B cell (primary cell): ENCODE measurements at regions not wholly inside any gene's neighbourhood (a gene's known extent, or its start where the extent isn't known, plus 50 kb on each side); places are given as distances from the start of the nearest gene placed in this dataset.

ENCODE experiments used
- ATAC-seq: fragments of 200-7000 bp; cut with Tn5 transposase; one replicate; pipeline ENCODE4 v1.10.0; 2021; ENCODE audit warnings: low read depth, mild to moderate bottlenecking, moderate number of reproducible peaks, moderate library complexity
- CTCF ChIA-PET: fragments of 350-600 bp; sonication (Branson Sonifier 250); formaldehyde crosslinking; loops from one replicate; lab custom pipeline; 2021; ENCODE audit warnings: antibody characterized with exemption, inconsistent platforms; lab: Charles Lee
- POLR2A ChIA-PET: fragments of 350-600 bp; sonication (Branson Sonifier 250); formaldehyde crosslinking; loops from one replicate; lab custom pipeline; 2021; ENCODE audit warnings: antibody characterized with exemption; lab: Charles Lee
- DNase-seq: peaks from one replicate; pipeline ENCODE4 v3.0.0; 2013
- H2AFZ ChIP-seq: 2 replicates; pipeline ENCODE4 v1.6.1; 2012; ENCODE audit warnings: mild to moderate bottlenecking, low read depth, low read length; ENCODE audit not compliant: insufficient read depth, poor library complexity, severe bottlenecking
- H3K27ac ChIP-seq, 2 donors: 1 replicate in 1 of 2; 2 replicates in 1 of 2; pipeline ENCODE4 v1.5.1; 2012 to 2013; ENCODE audit warnings: low read length in 2 of 2, mild to moderate bottlenecking in 2 of 2, moderate library complexity in 1 of 2
- H3K27me3 ChIP-seq, 4 experiments: fragments of 200-600 bp in 1 of 4; sonication (generic) in 1 of 4; replicated peaks in 1 of 4; 1 replicate in 2 of 4; 2 replicates in 2 of 4; pipeline versions ENCODE4 v1.6.1 to v1.7.0; 2013 to 2016; ENCODE audit warnings: low read length in 3 of 4, mild to moderate bottlenecking in 2 of 4, mixed read lengths in 1 of 4, moderate library complexity in 1 of 4; ENCODE audit not compliant: insufficient read depth in 4 of 4, control insufficient read depth in 3 of 4; ENCODE audit errors: control extremely low read depth in 1 of 4
- H3K36me3 ChIP-seq, 2 experiments: replicated peaks in 1 of 2; 1 replicate in 1 of 2; 2 replicates in 1 of 2; pipeline versions ENCODE4 v1.6.1 to v1.7.1; 2013; ENCODE audit warnings: low read length in 1 of 2; ENCODE audit not compliant: insufficient read depth in 2 of 2, control insufficient read depth in 1 of 2; ENCODE audit errors: control extremely low read depth in 1 of 2, extremely low read depth in 1 of 2
- H3K4me1 ChIP-seq, 2 donors: fragments of 200-600 bp in 1 of 2; sonication (generic) in 1 of 2; 1 replicate in 1 of 2; 2 replicates in 1 of 2; pipeline versions ENCODE4 v1.5.1 to v1.6.1; 2013 to 2017; ENCODE audit warnings: low read length in 2 of 2; ENCODE audit not compliant: control insufficient read depth in 2 of 2, insufficient read depth in 2 of 2
- H3K4me2 ChIP-seq: replicated peaks from 2 replicates; pipeline ENCODE3; 2012; ENCODE audit warnings: mild to moderate bottlenecking, low read depth, low read length; ENCODE audit not compliant: poor library complexity, severe bottlenecking
- H3K4me3 ChIP-seq, 5 experiments: fragments of 200-600 bp in 1 of 5; sonication (generic) in 1 of 5; 1 replicate in 3 of 5; 2 replicates in 2 of 5; pipeline versions ENCODE4 v1.5.1 to v1.7.0; 2011 to 2016; ENCODE audit warnings: low read length in 4 of 5, mild to moderate bottlenecking in 4 of 5, low read depth in 2 of 5, control low read depth in 1 of 5, moderate library complexity in 1 of 5; ENCODE audit not compliant: insufficient read depth in 1 of 5; ENCODE audit errors: control extremely low read depth in 1 of 5, extremely low read depth in 1 of 5
- H3K79me2 ChIP-seq: fragments of 200-600 bp; sonication (generic); one replicate; pipeline ENCODE4 v1.6.0; 2016; ENCODE audit warnings: low read length; ENCODE audit not compliant: control insufficient read depth, insufficient read depth
- H3K9ac ChIP-seq: fragments of 200-600 bp; sonication (generic); 2 replicates; pipeline ENCODE4 v1.6.1; 2017; ENCODE audit warnings: mild to moderate bottlenecking, low read length, moderate library complexity
- H3K9me3 ChIP-seq, 3 donors: one replicate each; pipeline versions ENCODE4 v1.6.1 to v1.7.1; 2013; ENCODE audit warnings: low read length in 2 of 3; ENCODE audit not compliant: control insufficient read depth in 2 of 3, insufficient read depth in 1 of 3; ENCODE audit errors: control extremely low read depth in 1 of 3
- H4K20me1 ChIP-seq: 2 replicates; pipeline ENCODE4 v1.6.0; 2012; ENCODE audit warnings: mild to moderate bottlenecking, low read length; ENCODE audit not compliant: insufficient read depth, control insufficient read depth, poor library complexity, severe bottlenecking
- H3K27ac Mint-ChIP-seq: one replicate; pipeline ENCODE4 v1.8.0; 2021; ENCODE audit warnings: mixed read lengths
- H3K27me3 Mint-ChIP-seq: one replicate; pipeline ENCODE4 v1.8.0; 2021; ENCODE audit warnings: mixed read lengths
- H3K4me1 Mint-ChIP-seq: one replicate; pipeline ENCODE4 v1.8.0; 2021; ENCODE audit warnings: mixed read lengths
- H3K4me3 Mint-ChIP-seq: one replicate; pipeline ENCODE4 v1.8.0; 2021; ENCODE audit warnings: mixed read lengths
- H3K9me3 Mint-ChIP-seq: one replicate; pipeline ENCODE4 v1.8.0; 2022; ENCODE audit warnings: mixed read lengths; ENCODE audit not compliant: insufficient read depth
- EZH2 ChIP-seq: IDR thresholded peaks from 2 replicates; pipeline ENCODE4 v1.6.1; 2012; ENCODE audit warnings: borderline replicate concordance, low read depth, mild to moderate bottlenecking, moderate library complexity, low read length; ENCODE audit not compliant: insufficient read depth, poor library complexity, severe bottlenecking
- WGBS: methylation state at CpG from one replicate; pipeline ENCODE4 v1.1.5; 2013; ENCODE audit warnings: missing lambda C conversion rate; ENCODE audit not compliant: insufficient coverage; 5-methylcytosine and 5-hydroxymethylcytosine counted together
- intact Hi-C: fragments of 100-400 bp; cut with micrococcal nuclease; formaldehyde crosslinking; loops from one replicate; pipeline ENCODE4 v1.10.0; 2022
- TF ChIP-seq, protein P1 (sequence below): fragments of 200-600 bp; IDR thresholded peaks from one replicate; pipeline ENCODE4 v1.8.0; 2022; ENCODE audit warnings: antibody characterized with exemption, mild to moderate bottlenecking

DNA sequence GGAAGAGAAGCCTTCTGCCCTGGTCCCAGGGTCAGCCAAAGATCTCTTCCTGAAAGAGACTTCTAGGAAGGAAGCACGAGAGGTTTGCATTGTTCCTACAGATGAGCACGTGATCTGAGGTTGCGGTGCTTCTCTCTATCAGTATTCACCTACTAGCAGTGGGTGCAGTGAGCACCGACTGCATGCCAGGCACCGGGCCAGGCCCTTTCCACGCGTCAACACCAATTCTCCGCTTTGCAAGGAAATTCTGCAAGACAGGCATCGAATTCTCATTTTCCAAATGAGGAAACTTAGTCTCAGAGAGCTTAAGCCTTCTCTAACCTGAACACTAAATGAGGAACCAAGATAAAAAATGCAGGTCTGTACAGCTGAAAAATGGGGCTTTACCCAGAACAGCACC lies 151.5 kb upstream of the MYCN start:
- Histone ChIP-seq H3K9me3 (peaks cover 0 to 3% (median 0%) of the 10 kb centered on the region in 3 donors), H2AFZ (no peak overlapping the region), H3K27me3 (no peaks in the 10 kb centered on the region), H3K9ac (no peak overlapping the region), H3K4me1 (no peaks in the 10 kb centered on the region), H3K27ac (no peak overlapping the region), H4K20me1 (no peaks in the 10 kb centered on the region), H3K4me3 (no peak overlapping the region), H3K36me3 (no peaks in the 10 kb centered on the region), H3K4me2 (no peak overlapping the region), H3K79me2 (no peaks in the 10 kb centered on the region)
- intact Hi-C loops, result no loop called here
- Mint-ChIP-seq H3K4me1 (no peaks in the 10 kb centered on the region), H3K4me3 (no peak overlapping the region), H3K27ac (no peak overlapping the region), H3K9me3 (no peaks in the 10 kb centered on the region), H3K27me3 (no peaks in the 10 kb centered on the region)
- ATAC-seq (no peak), DNase-seq (no peak)
- WGBS, result 52% methylated on average over 9 of the region's 9 CpGs
- POLR2A ChIA-PET, result no interaction called here
- CTCF ChIA-PET, result no interaction called here
- TF ChIP-seq, protein P1, sequence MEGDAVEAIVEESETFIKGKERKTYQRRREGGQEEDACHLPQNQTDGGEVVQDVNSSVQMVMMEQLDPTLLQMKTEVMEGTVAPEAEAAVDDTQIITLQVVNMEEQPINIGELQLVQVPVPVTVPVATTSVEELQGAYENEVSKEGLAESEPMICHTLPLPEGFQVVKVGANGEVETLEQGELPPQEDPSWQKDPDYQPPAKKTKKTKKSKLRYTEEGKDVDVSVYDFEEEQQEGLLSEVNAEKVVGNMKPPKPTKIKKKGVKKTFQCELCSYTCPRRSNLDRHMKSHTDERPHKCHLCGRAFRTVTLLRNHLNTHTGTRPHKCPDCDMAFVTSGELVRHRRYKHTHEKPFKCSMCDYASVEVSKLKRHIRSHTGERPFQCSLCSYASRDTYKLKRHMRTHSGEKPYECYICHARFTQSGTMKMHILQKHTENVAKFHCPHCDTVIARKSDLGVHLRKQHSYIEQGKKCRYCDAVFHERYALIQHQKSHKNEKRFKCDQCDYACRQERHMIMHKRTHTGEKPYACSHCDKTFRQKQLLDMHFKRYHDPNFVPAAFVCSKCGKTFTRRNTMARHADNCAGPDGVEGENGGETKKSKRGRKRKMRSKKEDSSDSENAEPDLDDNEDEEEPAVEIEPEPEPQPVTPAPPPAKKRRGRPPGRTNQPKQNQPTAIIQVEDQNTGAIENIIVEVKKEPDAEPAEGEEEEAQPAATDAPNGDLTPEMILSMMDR, result no peak
- no peak for TF ChIP-seq EZH2

DNA sequence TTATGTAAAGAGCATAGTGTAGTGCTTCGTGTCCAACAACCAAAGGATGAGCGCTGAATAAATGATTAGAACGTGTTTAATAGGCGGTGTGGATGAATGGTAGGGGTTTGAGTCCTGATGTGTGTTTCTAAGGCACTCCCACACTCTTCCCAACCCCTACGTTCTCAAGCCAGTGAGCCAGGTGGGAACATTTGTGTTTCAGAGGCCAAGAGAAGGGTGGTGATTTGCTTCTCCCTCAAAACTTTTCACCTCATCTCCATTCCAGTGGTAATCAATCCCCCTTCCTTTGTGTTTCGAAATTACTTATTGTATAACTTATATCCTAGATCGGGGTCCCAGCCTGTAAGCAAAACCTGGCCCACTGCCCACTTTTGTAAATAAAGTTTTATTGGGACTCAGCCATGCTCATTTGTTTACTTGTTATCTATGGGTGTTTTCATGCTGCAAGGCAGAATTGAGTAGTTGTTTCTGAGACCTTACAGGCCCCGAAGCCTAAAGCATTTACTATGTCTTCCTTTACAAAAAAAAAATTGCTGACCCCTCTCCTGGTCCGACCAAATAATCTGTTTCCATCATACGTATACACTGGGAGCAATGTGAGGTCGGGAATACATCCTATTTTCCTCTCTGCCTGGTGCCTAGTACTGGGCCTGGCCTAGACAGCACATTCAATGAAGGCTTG lies 150.8 kb upstream of the MYCN start:
- ChIA-PET POLR2A (no interaction called here), CTCF (no interaction called here)
- no peaks in the 10 kb centered on the region for H3K36me3 ChIP-seq
- Mint-ChIP-seq H3K27ac (no peak overlapping the region), H3K4me3 (no peak overlapping the region), H3K4me1 (no peaks in the 10 kb centered on the region), H3K27me3 (no peaks in the 10 kb centered on the region), H3K9me3 (no peaks in the 10 kb centered on the region)
- ATAC-seq (no peak), DNase-seq (no peak)
- no peak overlapping the region for H3K4me2 ChIP-seq
- 75% methylated on average over 4 of the region's 11 CpGs for WGBS
- no peaks in the 10 kb centered on the region for H4K20me1 ChIP-seq
- H3K9ac ChIP-seq, result no peak overlapping the region
- intact Hi-C loops, result no loop called here
- no peaks in the 10 kb centered on the region for H3K4me1 ChIP-seq
- no peaks in the 10 kb centered on the region for H3K27me3 ChIP-seq
- H2AFZ ChIP-seq, result no peak overlapping the region
- no peak overlapping the region for H3K27ac ChIP-seq
- H3K79me2 ChIP-seq, result no peaks in the 10 kb centered on the region
- no peak overlapping the region for H3K4me3 ChIP-seq
- peaks cover 0 to 3% (median 0%) of the 10 kb centered on the region in 3 donors for H3K9me3 ChIP-seq
- no peak for TF ChIP-seq EZH2
- TF ChIP-seq, protein P1, result no peak
